H9 (cell line): ENCODE measurements at regions not wholly inside any gene's neighbourhood (a gene's known extent, or its start where the extent isn't known, plus 50 kb on each side); places are given as distances from the start of the nearest gene placed in this dataset.

Experiments
- DNase-seq: peaks from one replicate; pipeline ENCODE4 v3.0.0-alpha.2; 2017
- H2AFZ ChIP-seq: one replicate; pipeline ENCODE4 v1.6.1; 2013; ENCODE audit warnings: mild to moderate bottlenecking, low read length, control low read depth, moderate library complexity
- H2AK5ac ChIP-seq: 2 replicates; pipeline ENCODE4 v1.6.1; 2013; ENCODE audit warnings: low read length, control low read depth, mixed read lengths; ENCODE audit not compliant: insufficient read length
- H2BK120ac ChIP-seq: one replicate; pipeline ENCODE4 v1.6.1; 2013; ENCODE audit warnings: low read depth, mild to moderate bottlenecking, low read length, control low read depth, inconsistent platforms; ENCODE audit not compliant: poor library complexity, severe bottlenecking
- H2BK12ac ChIP-seq: 2 replicates; pipeline ENCODE4 v1.6.1; 2013; ENCODE audit warnings: low read length, control low read depth, mixed read lengths, low read depth; ENCODE audit not compliant: insufficient read length
- H2BK15ac ChIP-seq: 2 replicates; pipeline ENCODE4 v1.6.1; 2013; ENCODE audit warnings: low read depth, low read length, control low read depth
- H2BK20ac ChIP-seq: one replicate; pipeline ENCODE4 v1.6.1; 2013; ENCODE audit warnings: low read depth, mild to moderate bottlenecking, low read length, control low read depth, inconsistent platforms; ENCODE audit not compliant: poor library complexity, severe bottlenecking
- H2BK5ac ChIP-seq: 2 replicates; pipeline ENCODE4 v1.6.1; 2013; ENCODE audit warnings: low read length, control low read depth, mixed read lengths; ENCODE audit not compliant: insufficient read length
- H3K14ac ChIP-seq: 2 replicates; pipeline ENCODE4 v1.6.1; 2013; ENCODE audit warnings: low read length, control low read depth; ENCODE audit not compliant: insufficient read depth
- H3K18ac ChIP-seq: 2 replicates; pipeline ENCODE4 v1.6.1; 2013; ENCODE audit warnings: low read depth, mild to moderate bottlenecking, mixed read lengths, low read length, control low read depth; ENCODE audit not compliant: insufficient read length
- H3K23ac ChIP-seq: 2 replicates; pipeline ENCODE4 v1.6.1; 2013; ENCODE audit warnings: low read length, control low read depth, mixed read lengths, low read depth; ENCODE audit not compliant: insufficient read length
- H3K23me2 ChIP-seq: 2 replicates; pipeline ENCODE4 v1.6.1; 2013; ENCODE audit warnings: low read depth, mild to moderate bottlenecking, mixed read lengths, low read length, control low read depth; ENCODE audit not compliant: insufficient read length, poor library complexity, severe bottlenecking
- H3K27ac ChIP-seq: 2 replicates; pipeline ENCODE4 v1.5.1; 2013; ENCODE audit warnings: low read length, control low read depth, mixed read lengths, low read depth; ENCODE audit not compliant: insufficient read length
- H3K27me3 ChIP-seq: 2 replicates; pipeline ENCODE4 v1.6.1; 2013; ENCODE audit warnings: low read length, control low read depth, inconsistent platforms; ENCODE audit not compliant: insufficient read depth
- H3K4ac ChIP-seq: 2 replicates; pipeline ENCODE4 v1.6.1; 2013; ENCODE audit warnings: low read depth, mild to moderate bottlenecking, control low read depth, inconsistent platforms, low read length, moderate library complexity
- H3K4me1 ChIP-seq: 2 replicates; pipeline ENCODE4 v1.6.1; 2013; ENCODE audit warnings: low read length, control low read depth, inconsistent platforms; ENCODE audit not compliant: insufficient read depth
- H3K4me2 ChIP-seq: 2 replicates; pipeline ENCODE4 v1.6.1; 2013; ENCODE audit warnings: low read length, control low read depth, mixed read lengths; ENCODE audit not compliant: insufficient read length, insufficient read depth
- H3K56ac ChIP-seq: 2 replicates; pipeline ENCODE4 v1.6.1; 2013; ENCODE audit warnings: low read depth, mild to moderate bottlenecking, mixed read lengths, low read length, control low read depth; ENCODE audit not compliant: insufficient read length
- H3K79me1 ChIP-seq: 2 replicates; pipeline ENCODE4 v1.6.1; 2013; ENCODE audit warnings: low read depth, mild to moderate bottlenecking, moderate library complexity, low read length, control low read depth, inconsistent platforms; ENCODE audit not compliant: insufficient read depth, poor library complexity, severe bottlenecking
- H3K79me2 ChIP-seq: 2 replicates; pipeline ENCODE4 v1.6.1; 2013; ENCODE audit warnings: low read length, control low read depth, inconsistent platforms; ENCODE audit not compliant: insufficient read depth
- H3K9ac ChIP-seq: 2 replicates; pipeline ENCODE4 v1.6.1; 2013; ENCODE audit warnings: low read length, control low read depth, mixed read lengths; ENCODE audit not compliant: insufficient read length; ENCODE audit errors: extremely low read depth
- H3K9me3 ChIP-seq: one replicate; pipeline ENCODE4 v1.6.1; 2013; ENCODE audit warnings: low read depth, low read length, inconsistent platforms; ENCODE audit not compliant: control insufficient read depth
- H3T11ph ChIP-seq: one replicate; pipeline ENCODE4 v1.6.1; 2013; ENCODE audit warnings: mild to moderate bottlenecking, low read length, control low read depth, inconsistent platforms
- H4K20me1 ChIP-seq: one replicate; pipeline ENCODE4 v1.6.1; 2013; ENCODE audit not compliant: control insufficient read depth, insufficient read length, insufficient read depth
- H4K5ac ChIP-seq: 2 replicates; pipeline ENCODE4 v1.6.1; 2013; ENCODE audit warnings: low read depth, mild to moderate bottlenecking, mixed read lengths, low read length, control low read depth; ENCODE audit not compliant: insufficient read length
- H4K8ac ChIP-seq: replicated peaks from 2 replicates; pipeline ENCODE4 v1.6.1; 2013; ENCODE audit warnings: low read length, control low read depth, mixed read lengths, low read depth; ENCODE audit not compliant: insufficient read length
- H4K91ac ChIP-seq: 2 replicates; pipeline ENCODE4 v1.6.1; 2013; ENCODE audit warnings: low read depth, mild to moderate bottlenecking, moderate library complexity, mixed read lengths, low read length, control low read depth; ENCODE audit not compliant: insufficient read length
- H3K27ac Mint-ChIP-seq, 3 experiments: 2 replicates in 2 of 3; 3 replicates in 1 of 3; pipeline ENCODE4 v1.8.0; 2020 to 2021; ENCODE audit warnings: mixed read lengths in 3 of 3, mild to moderate bottlenecking in 1 of 3, moderate library complexity in 1 of 3
- H3K27me3 Mint-ChIP-seq: 2 replicates; pipeline ENCODE4 v1.8.0; 2021; ENCODE audit warnings: low read depth, mild to moderate bottlenecking, moderate library complexity, mixed read lengths
- H3K36me3 Mint-ChIP-seq, 3 experiments: 2 replicates in 2 of 3; 3 replicates in 1 of 3; pipeline ENCODE4 v1.8.0; 2020 to 2021; ENCODE audit warnings: low read depth in 3 of 3, mixed read lengths in 3 of 3; ENCODE audit not compliant: insufficient read depth in 1 of 3
- H3K4me1 Mint-ChIP-seq, 2 experiments: 2 replicates each; pipeline ENCODE4 v1.8.0; 2020; ENCODE audit warnings: mixed read lengths in 2 of 2
- H3K4me3 Mint-ChIP-seq, 2 experiments: 2 replicates in 1 of 2; 3 replicates in 1 of 2; pipeline ENCODE4 v1.8.0; 2020 to 2021; ENCODE audit warnings: mild to moderate bottlenecking in 2 of 2, mixed read lengths in 2 of 2, moderate library complexity in 1 of 2
- H3K9me3 Mint-ChIP-seq, 2 experiments: 2 replicates in 1 of 2; 3 replicates in 1 of 2; pipeline ENCODE4 v1.8.0; 2020; ENCODE audit warnings: mild to moderate bottlenecking in 2 of 2, mixed read lengths in 2 of 2, moderate library complexity in 1 of 2
- WGBS: extraction: QIAGEN DNeasy Blood & Tissue Kit; methylation state at CpG from one replicate; pipeline ENCODE4 v1.1.7; 2013; ENCODE audit warnings: missing lambda C conversion rate, low lambda C conversion rate, mixed read lengths; ENCODE audit not compliant: insufficient read length; ENCODE audit errors: extremely low coverage; 5-methylcytosine and 5-hydroxymethylcytosine counted together
- TF ChIP-seq, protein P1 (sequence below): fragments of 200-600 bp; sonication (generic); conservative IDR thresholded peaks from 3 replicates; pipeline ENCODE4 v1.8.0; 2021; ENCODE audit warnings: antibody characterized with exemption, mild to moderate bottlenecking

GRCh38 chr4:66906314-66906713 is 639.0 kb downstream of the CENPC start:
- Histone ChIP-seq H3K4me1 (no peaks in the 10 kb centered on the region), H2AK5ac (no peak overlapping the region), H3K79me2 (no peaks in the 10 kb centered on the region), H2BK12ac (no peak overlapping the region), H3K18ac (no peak overlapping the region), H4K8ac (no peak overlapping the region), H3K9me3 (no peaks in the 10 kb centered on the region), H3K14ac (no peak overlapping the region), H2AFZ (no peak overlapping the region), H3K23me2 (no peaks in the 10 kb centered on the region), H4K5ac (no peak overlapping the region), H3K79me1 (no peaks in the 10 kb centered on the region), H4K91ac (no peak overlapping the region), H2BK5ac (no peak overlapping the region), H3K9ac (no peak overlapping the region), H4K20me1 (no peaks in the 10 kb centered on the region), H3K56ac (no peak overlapping the region), H3K4me2 (no peak overlapping the region), H3T11ph (no peak overlapping the region), H2BK20ac (no peak overlapping the region), H3K23ac (no peak overlapping the region), H3K27me3 (no peaks in the 10 kb centered on the region), H3K27ac (no peak overlapping the region), H2BK15ac (no peak overlapping the region), H3K4ac (no peak overlapping the region), H2BK120ac (no peak overlapping the region)
- no CpG with 5 or more reads among the region's 2 CpGs for WGBS
- Mint-ChIP-seq H3K36me3 (no peaks in the 10 kb centered on the region; a peak in 1 of 7 replicates), H3K4me3 (no peak overlapping the region), H3K4me1 (peaks cover 4 to 5% of the 10 kb centered on the region in 2 experiments; a peak in 2 of 4 replicates), H3K27me3 (peaks cover 1% of the 10 kb centered on the region), H3K9me3 (no peaks in the 10 kb centered on the region), H3K27ac (no peak overlapping the region)
- DNase-seq, result no peak
- TF ChIP-seq, protein P1, sequence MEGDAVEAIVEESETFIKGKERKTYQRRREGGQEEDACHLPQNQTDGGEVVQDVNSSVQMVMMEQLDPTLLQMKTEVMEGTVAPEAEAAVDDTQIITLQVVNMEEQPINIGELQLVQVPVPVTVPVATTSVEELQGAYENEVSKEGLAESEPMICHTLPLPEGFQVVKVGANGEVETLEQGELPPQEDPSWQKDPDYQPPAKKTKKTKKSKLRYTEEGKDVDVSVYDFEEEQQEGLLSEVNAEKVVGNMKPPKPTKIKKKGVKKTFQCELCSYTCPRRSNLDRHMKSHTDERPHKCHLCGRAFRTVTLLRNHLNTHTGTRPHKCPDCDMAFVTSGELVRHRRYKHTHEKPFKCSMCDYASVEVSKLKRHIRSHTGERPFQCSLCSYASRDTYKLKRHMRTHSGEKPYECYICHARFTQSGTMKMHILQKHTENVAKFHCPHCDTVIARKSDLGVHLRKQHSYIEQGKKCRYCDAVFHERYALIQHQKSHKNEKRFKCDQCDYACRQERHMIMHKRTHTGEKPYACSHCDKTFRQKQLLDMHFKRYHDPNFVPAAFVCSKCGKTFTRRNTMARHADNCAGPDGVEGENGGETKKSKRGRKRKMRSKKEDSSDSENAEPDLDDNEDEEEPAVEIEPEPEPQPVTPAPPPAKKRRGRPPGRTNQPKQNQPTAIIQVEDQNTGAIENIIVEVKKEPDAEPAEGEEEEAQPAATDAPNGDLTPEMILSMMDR, result no peak
